ENCODE measurements at regions not wholly inside any gene's neighbourhood (a gene's known extent, or its start where the extent isn't known, plus 50 kb on each side); places are given as distances from the start of the nearest gene placed in this dataset.

- no peak for DNase-seq (ENCODE audit: low read depth, low spot score)
- no peak overlapping the region for H3K9ac ChIP-seq (ENCODE audit: insufficient read length)
- no peak overlapping the region for H3K27ac ChIP-seq
- no peak for TF ChIP-seq EZH2 (IDR thresholded peaks at IDR 0.05)
- TF ChIP-seq POLR2AphosphoS5 (IDR thresholded peaks at IDR 0.05; ENCODE audit: borderline replicate concordance, low read depth, low read length) = no peak
- TF ChIP-seq FOXP2 (optimal IDR thresholded peaks at IDR 0.05; ENCODE audit: control extremely low read depth, extremely low read length, insufficient read depth) = no peak
- H3K36me3 ChIP-seq (ENCODE audit: insufficient read depth, low read length) = no peaks in the 10 kb centered on the region
- H3K4me3 ChIP-seq = no peak overlapping the region
- no peaks in the 10 kb centered on the region for H3K9me3 ChIP-seq (ENCODE audit: low read depth, low read length)
Observed at GRCh38 chr11:69430566-69430965, 50.9 kb upstream of the LINC01488 start.

- H3K9ac ChIP-seq (ENCODE audit: insufficient read length) = no peak overlapping the region
- TF ChIP-seq FOXP2 (optimal IDR thresholded peaks at IDR 0.05; ENCODE audit: control extremely low read depth, extremely low read length, insufficient read depth) (no peak), EZH2 (IDR thresholded peaks at IDR 0.05) (no peak), POLR2AphosphoS5 (IDR thresholded peaks at IDR 0.05; ENCODE audit: borderline replicate concordance, low read depth, low read length) (no peak)
- no peak overlapping the region for H3K4me3 ChIP-seq
Observed at GRCh38 chr11:69431136-69431535, 50.3 kb upstream of the LINC01488 start.

More at GRCh38 chr11:69431136-69431535, 50.3 kb upstream of the LINC01488 start:
- no peaks in the 10 kb centered on the region for H3K36me3 ChIP-seq (ENCODE audit: insufficient read depth, low read length)
- no peaks in the 10 kb centered on the region for H3K9me3 ChIP-seq (ENCODE audit: low read depth, low read length)
- H3K27ac ChIP-seq = no peak overlapping the region
- no peak for DNase-seq (ENCODE audit: low read depth, low spot score)

Measured in SK-N-MC (cell line).